ENCODE measurements at regions not wholly inside any gene's neighbourhood (a gene's known extent, or its start where the extent isn't known, plus 50 kb on each side); places are given as distances from the start of the nearest gene placed in this dataset.

DNA sequence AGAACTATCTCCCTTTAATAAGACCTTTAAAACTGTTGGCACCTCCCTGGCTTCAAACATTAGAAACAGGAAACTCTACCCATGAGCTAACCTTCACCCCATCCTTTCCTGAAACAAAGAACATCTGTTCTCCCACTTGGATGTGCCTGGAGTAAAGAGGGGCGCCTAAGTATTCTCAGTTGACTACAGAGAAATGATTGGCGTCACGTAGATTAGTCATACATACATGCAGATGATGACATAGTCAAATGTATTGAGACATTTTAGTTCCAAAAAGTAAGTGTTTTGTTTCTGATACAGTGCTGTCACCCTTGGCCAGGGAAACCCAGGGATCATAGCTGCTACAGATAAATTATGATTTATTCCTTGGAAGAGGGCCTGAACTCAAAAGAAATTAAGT is 260.0 kb upstream of the PLEKHG7 start:
- ATAC-seq (no peak), DNase-seq (ENCODE audit: low read depth, low spot score) (no peak)
- Histone ChIP-seq H3K27me3 (ENCODE audit: control insufficient read depth, insufficient read depth, low read length) (no peaks in the 10 kb centered on the region), H3K9me3 (ENCODE audit: control insufficient read depth, insufficient read depth, low read depth, low read length) (no peaks in the 10 kb centered on the region), H3K4me1 (ENCODE audit: control insufficient read depth, insufficient read depth, low read length) (no peaks in the 10 kb centered on the region), H3K36me3 (ENCODE audit: control insufficient read depth, insufficient read depth, low read length) (no peaks in the 10 kb centered on the region), H3K4me3 (ENCODE audit: low read depth in 2 of 2, low read length in 2 of 2) (no peak overlapping the region), H3K27ac (ENCODE audit: low read length) (no peak overlapping the region)
- intact Hi-C loops (cut with micrococcal nuclease; ENCODE audit: unreplicated experiment) (no loop called here), in situ Hi-C loops (cut with HindIII; ENCODE audit: low pct_unique_long_range_greater_than_20kb, low sequenced_read_pairs) (no loop called here)
- TF ChIP-seq, protein P1, sequence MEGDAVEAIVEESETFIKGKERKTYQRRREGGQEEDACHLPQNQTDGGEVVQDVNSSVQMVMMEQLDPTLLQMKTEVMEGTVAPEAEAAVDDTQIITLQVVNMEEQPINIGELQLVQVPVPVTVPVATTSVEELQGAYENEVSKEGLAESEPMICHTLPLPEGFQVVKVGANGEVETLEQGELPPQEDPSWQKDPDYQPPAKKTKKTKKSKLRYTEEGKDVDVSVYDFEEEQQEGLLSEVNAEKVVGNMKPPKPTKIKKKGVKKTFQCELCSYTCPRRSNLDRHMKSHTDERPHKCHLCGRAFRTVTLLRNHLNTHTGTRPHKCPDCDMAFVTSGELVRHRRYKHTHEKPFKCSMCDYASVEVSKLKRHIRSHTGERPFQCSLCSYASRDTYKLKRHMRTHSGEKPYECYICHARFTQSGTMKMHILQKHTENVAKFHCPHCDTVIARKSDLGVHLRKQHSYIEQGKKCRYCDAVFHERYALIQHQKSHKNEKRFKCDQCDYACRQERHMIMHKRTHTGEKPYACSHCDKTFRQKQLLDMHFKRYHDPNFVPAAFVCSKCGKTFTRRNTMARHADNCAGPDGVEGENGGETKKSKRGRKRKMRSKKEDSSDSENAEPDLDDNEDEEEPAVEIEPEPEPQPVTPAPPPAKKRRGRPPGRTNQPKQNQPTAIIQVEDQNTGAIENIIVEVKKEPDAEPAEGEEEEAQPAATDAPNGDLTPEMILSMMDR (IDR thresholded peaks at IDR 0.05), result no peak
- no peak for TF ChIP-seq SIN3A (IDR thresholded peaks at IDR 0.05; ENCODE audit: borderline replicate concordance, insufficient read depth, low read depth, low read length)
- TF ChIP-seq, protein P2, sequence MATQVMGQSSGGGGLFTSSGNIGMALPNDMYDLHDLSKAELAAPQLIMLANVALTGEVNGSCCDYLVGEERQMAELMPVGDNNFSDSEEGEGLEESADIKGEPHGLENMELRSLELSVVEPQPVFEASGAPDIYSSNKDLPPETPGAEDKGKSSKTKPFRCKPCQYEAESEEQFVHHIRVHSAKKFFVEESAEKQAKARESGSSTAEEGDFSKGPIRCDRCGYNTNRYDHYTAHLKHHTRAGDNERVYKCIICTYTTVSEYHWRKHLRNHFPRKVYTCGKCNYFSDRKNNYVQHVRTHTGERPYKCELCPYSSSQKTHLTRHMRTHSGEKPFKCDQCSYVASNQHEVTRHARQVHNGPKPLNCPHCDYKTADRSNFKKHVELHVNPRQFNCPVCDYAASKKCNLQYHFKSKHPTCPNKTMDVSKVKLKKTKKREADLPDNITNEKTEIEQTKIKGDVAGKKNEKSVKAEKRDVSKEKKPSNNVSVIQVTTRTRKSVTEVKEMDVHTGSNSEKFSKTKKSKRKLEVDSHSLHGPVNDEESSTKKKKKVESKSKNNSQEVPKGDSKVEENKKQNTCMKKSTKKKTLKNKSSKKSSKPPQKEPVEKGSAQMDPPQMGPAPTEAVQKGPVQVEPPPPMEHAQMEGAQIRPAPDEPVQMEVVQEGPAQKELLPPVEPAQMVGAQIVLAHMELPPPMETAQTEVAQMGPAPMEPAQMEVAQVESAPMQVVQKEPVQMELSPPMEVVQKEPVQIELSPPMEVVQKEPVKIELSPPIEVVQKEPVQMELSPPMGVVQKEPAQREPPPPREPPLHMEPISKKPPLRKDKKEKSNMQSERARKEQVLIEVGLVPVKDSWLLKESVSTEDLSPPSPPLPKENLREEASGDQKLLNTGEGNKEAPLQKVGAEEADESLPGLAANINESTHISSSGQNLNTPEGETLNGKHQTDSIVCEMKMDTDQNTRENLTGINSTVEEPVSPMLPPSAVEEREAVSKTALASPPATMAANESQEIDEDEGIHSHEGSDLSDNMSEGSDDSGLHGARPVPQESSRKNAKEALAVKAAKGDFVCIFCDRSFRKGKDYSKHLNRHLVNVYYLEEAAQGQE (IDR thresholded peaks at IDR 0.05; ENCODE audit: insufficient read depth in 1 of 2, low read depth in 2 of 2, low read length in 1 of 2), result no peak
- TF ChIP-seq POLR2AphosphoS5 (IDR thresholded peaks at IDR 0.05; ENCODE audit: low read depth, low read length), result no peak
- no peak for TF ChIP-seq TCF7L2 (IDR thresholded peaks at IDR 0.05; ENCODE audit: low read depth, low read length)
- ChIA-PET POLR2A (no interaction called here), CTCF (no interaction called here)
- no TSS peak for BruUV-seq (replicated peaks)

DNA sequence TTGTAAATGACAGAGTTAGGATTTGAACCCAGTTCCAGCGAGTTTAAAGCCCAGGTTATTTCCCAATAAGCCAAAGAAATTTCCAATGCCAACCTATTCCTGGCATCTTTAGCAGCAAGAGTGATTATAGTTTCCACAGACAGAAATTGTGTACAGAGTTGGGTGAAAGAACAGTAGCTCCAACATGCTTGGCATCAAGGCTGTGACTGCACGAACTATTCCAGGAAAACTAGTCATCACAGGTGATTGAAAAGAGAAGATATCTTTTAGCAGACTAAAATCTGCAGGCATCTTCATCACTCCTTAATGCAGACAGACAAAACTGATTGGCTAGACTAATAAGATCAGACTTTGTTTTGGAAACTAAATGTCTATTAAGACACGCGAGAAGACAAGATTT is 262.7 kb upstream of the PLEKHG7 start:
- H3K4me3 ChIP-seq (ENCODE audit: low read depth in 2 of 2, low read length in 2 of 2), result no peak overlapping the region
- no TSS peak for BruUV-seq (replicated peaks)
- ChIA-PET POLR2A (no interaction called here), CTCF (no interaction called here)
- H3K9me3 ChIP-seq (ENCODE audit: control insufficient read depth, insufficient read depth, low read depth, low read length), result no peaks in the 10 kb centered on the region
- H3K36me3 ChIP-seq (ENCODE audit: control insufficient read depth, insufficient read depth, low read length), result no peaks in the 10 kb centered on the region
- no peak for ATAC-seq
- DNase-seq (ENCODE audit: low read depth, low spot score), result no peak
- no peak overlapping the region for H3K27ac ChIP-seq (ENCODE audit: low read length)
- in situ Hi-C loops (cut with HindIII; ENCODE audit: low pct_unique_long_range_greater_than_20kb, low sequenced_read_pairs) (no loop called here), intact Hi-C loops (cut with micrococcal nuclease; ENCODE audit: unreplicated experiment) (no loop called here)
- H3K4me1 ChIP-seq (ENCODE audit: control insufficient read depth, insufficient read depth, low read length), result no peaks in the 10 kb centered on the region
- H3K27me3 ChIP-seq (ENCODE audit: control insufficient read depth, insufficient read depth, low read length), result no peaks in the 10 kb centered on the region
- TF ChIP-seq, protein P1 (IDR thresholded peaks at IDR 0.05), result no peak
- TF ChIP-seq SIN3A (IDR thresholded peaks at IDR 0.05; ENCODE audit: borderline replicate concordance, insufficient read depth, low read depth, low read length), result no peak
- TF ChIP-seq POLR2AphosphoS5 (IDR thresholded peaks at IDR 0.05; ENCODE audit: low read depth, low read length), result no peak
- TF ChIP-seq, protein P2 (IDR thresholded peaks at IDR 0.05; ENCODE audit: insufficient read depth in 1 of 2, low read depth in 2 of 2, low read length in 1 of 2), result no peak
- no peak for TF ChIP-seq TCF7L2 (IDR thresholded peaks at IDR 0.05; ENCODE audit: low read depth, low read length)
